Neural cell (in vitro differentiated cells): ENCODE measurements at regions not wholly inside any gene's neighbourhood (a gene's known extent, or its start where the extent isn't known, plus 50 kb on each side); places are given as distances from the start of the nearest gene placed in this dataset.

ENCODE experiments used
- H2AFZ ChIP-seq: fragments of 200-600, 300-800 bp; sonication (generic), shearing (Covaris generic); 2 replicates; pipeline ENCODE4 v1.6.0; 2014; ENCODE audit warnings: low read depth, mild to moderate bottlenecking, antibody characterized with exemption, low read length, moderate library complexity
- H3F3A ChIP-seq: fragments of 200-600 bp; shearing (Covaris generic); 2 replicates; pipeline ENCODE4 v1.6.1; 2016; ENCODE audit warnings: mild to moderate bottlenecking, moderate library complexity, mixed read lengths, antibody characterized with exemption, low read length; ENCODE audit not compliant: insufficient read depth, poor library complexity, severe bottlenecking
- H3K27ac ChIP-seq: fragments of 200-600, 300-800 bp; sonication (generic), shearing (Covaris generic); 2 replicates; pipeline ENCODE4 v1.5.1; 2014; ENCODE audit warnings: mild to moderate bottlenecking, low read length, moderate library complexity
- H3K27me3 ChIP-seq: fragments of 300-800, 200-600 bp; sonication (generic), shearing (Covaris generic); 2 replicates; pipeline ENCODE4 v1.6.0; 2014; ENCODE audit warnings: mild to moderate bottlenecking, low read depth, low read length, moderate library complexity; ENCODE audit not compliant: insufficient read depth
- H3K36me3 ChIP-seq: fragments of 300-800, 200-600 bp; sonication (generic), shearing (Covaris generic); 2 replicates; pipeline ENCODE4 v1.5.1; 2014; ENCODE audit warnings: mild to moderate bottlenecking, antibody characterized with exemption, low read length, moderate library complexity; ENCODE audit not compliant: insufficient read depth
- H3K4me2 ChIP-seq: fragments of 300-800, 200-600 bp; sonication (generic), shearing (Covaris generic); 2 replicates; pipeline ENCODE4 v1.6.0; 2014; ENCODE audit warnings: mild to moderate bottlenecking, low read length
- H3K4me3 ChIP-seq: fragments of 300-800, 200-600 bp; sonication (generic), shearing (Covaris generic); 2 replicates; pipeline ENCODE4 v1.5.1; 2014; ENCODE audit warnings: mild to moderate bottlenecking, low read length, moderate library complexity
- H3K79me2 ChIP-seq: fragments of 200-600 bp; shearing (Covaris generic); replicated peaks from 2 replicates; pipeline ENCODE4 v1.6.0; 2014; ENCODE audit warnings: mild to moderate bottlenecking, low read length, moderate library complexity; ENCODE audit not compliant: insufficient read depth
- H3K9ac ChIP-seq: fragments of 300-800, 200-600 bp; sonication (generic), shearing (Covaris generic); 2 replicates; pipeline ENCODE4 v1.6.1; 2016; ENCODE audit warnings: mild to moderate bottlenecking, low read length, mixed read lengths
- H3K9me2 ChIP-seq: fragments of 200-600 bp; shearing (Covaris generic); 2 replicates; pipeline ENCODE4 v1.6.1; 2016; ENCODE audit warnings: mild to moderate bottlenecking, low read length, mixed read lengths; ENCODE audit not compliant: insufficient read depth
- H3K9me3 ChIP-seq: fragments of 200-600, 300-800 bp; sonication (generic), shearing (Covaris generic); 2 replicates; pipeline ENCODE4 v1.6.1; 2016; ENCODE audit warnings: mild to moderate bottlenecking, mixed run types, low read length, moderate library complexity, mixed read lengths
- H4K20me1 ChIP-seq: fragments of 200-600 bp; shearing (Covaris generic); 2 replicates; pipeline ENCODE4 v1.6.1; 2016; ENCODE audit warnings: mild to moderate bottlenecking, mixed run types; ENCODE audit not compliant: insufficient read depth
- CTCF ChIP-seq: fragments of 450-650 bp; IDR thresholded peaks from 2 replicates; pipeline ENCODE4 v1.5.1; 2014; ENCODE audit warnings: antibody characterized with exemption, mild to moderate bottlenecking, moderate library complexity; ENCODE audit not compliant: poor library complexity, severe bottlenecking
- EP300 ChIP-seq: fragments of 450-650 bp; conservative IDR thresholded peaks from 2 replicates; pipeline ENCODE4 v1.6.1; 2014; ENCODE audit warnings: antibody characterized with exemption, mild to moderate bottlenecking, moderate library complexity; ENCODE audit not compliant: poor library complexity, severe bottlenecking
- EZH2 ChIP-seq: fragments of 200-600, 300-800 bp; shearing (Covaris generic), sonication (generic); IDR thresholded peaks from 2 replicates; pipeline ENCODE4 v1.6.1; 2014; ENCODE audit warnings: antibody characterized with exemption, low read length, borderline replicate concordance, mild to moderate bottlenecking; ENCODE audit not compliant: insufficient read depth, poor library complexity, severe bottlenecking
- MXI1 ChIP-seq: fragments of 450-650 bp; conservative IDR thresholded peaks from 2 replicates; pipeline ENCODE4 v1.6.1; 2014; ENCODE audit warnings: antibody characterized with exemption, mild to moderate bottlenecking; ENCODE audit not compliant: poor library complexity, severe bottlenecking
- POLR2AphosphoS5 ChIP-seq: IDR thresholded peaks from 2 replicates; pipeline ENCODE4 v1.6.1; 2012
- RAD21 ChIP-seq: fragments of 450-650 bp; conservative IDR thresholded peaks from 2 replicates; pipeline ENCODE4 v1.6.1; 2014; ENCODE audit warnings: antibody characterized with exemption, mild to moderate bottlenecking, moderate library complexity
- REST ChIP-seq: IDR thresholded peaks from 2 replicates; pipeline ENCODE4 v1.6.1; 2012; ENCODE audit warnings: borderline replicate concordance
- SMC3 ChIP-seq: fragments of 450-650 bp; conservative IDR thresholded peaks from 2 replicates; pipeline ENCODE4 v1.6.1; 2014; ENCODE audit warnings: antibody characterized with exemption, mild to moderate bottlenecking, moderate library complexity; ENCODE audit not compliant: poor library complexity
- TAF1 ChIP-seq: IDR thresholded peaks from 2 replicates; pipeline ENCODE4 v1.6.1; 2012; ENCODE audit warnings: low read depth

GRCh38 chr16:73190256-73190655 is 142.3 kb upstream of the ZFHX3 start:
- no peaks in the 10 kb centered on the region for H4K20me1 ChIP-seq
- H3K9ac ChIP-seq = no peak overlapping the region
- no peak overlapping the region for H2AFZ ChIP-seq
- H3K27ac ChIP-seq = no peak overlapping the region
- no peaks in the 10 kb centered on the region for H3K79me2 ChIP-seq
- no peak overlapping the region for H3K4me3 ChIP-seq
- TF ChIP-seq TAF1 (no peak), RAD21 (no peak), EZH2 (no peak)
- no peaks in the 10 kb centered on the region for H3K9me3 ChIP-seq
- no peaks in the 10 kb centered on the region for H3K36me3 ChIP-seq
- no peaks in the 10 kb centered on the region for H3K9me2 ChIP-seq
- H3F3A ChIP-seq = no peaks in the 10 kb centered on the region
- H3K4me2 ChIP-seq = no peak overlapping the region
- no peaks in the 10 kb centered on the region for H3K27me3 ChIP-seq

GRCh38 chr16:73189136-73189535 is 141.2 kb upstream of the ZFHX3 start:
- no peak overlapping the region for H3K9ac ChIP-seq
- no peak for TF ChIP-seq REST
- no peak for TF ChIP-seq CTCF
- TF ChIP-seq EZH2 = no peak
- no peak for TF ChIP-seq RAD21
- no peak for TF ChIP-seq POLR2AphosphoS5
- TF ChIP-seq EP300 = no peak
- TF ChIP-seq SMC3 = no peak
- TF ChIP-seq MXI1 = no peak
- TF ChIP-seq TAF1 = no peak
- no peaks in the 10 kb centered on the region for H3K9me3 ChIP-seq
- H3K27ac ChIP-seq = no peak overlapping the region
- H3F3A ChIP-seq = no peaks in the 10 kb centered on the region
- H3K4me3 ChIP-seq = no peak overlapping the region
- no peaks in the 10 kb centered on the region for H4K20me1 ChIP-seq
- H3K79me2 ChIP-seq = no peaks in the 10 kb centered on the region
- no peak overlapping the region for H2AFZ ChIP-seq
- H3K27me3 ChIP-seq = no peaks in the 10 kb centered on the region
- no peaks in the 10 kb centered on the region for H3K9me2 ChIP-seq
- H3K36me3 ChIP-seq = no peaks in the 10 kb centered on the region
- H3K4me2 ChIP-seq = no peak overlapping the region
